ENCODE measurements at regions not wholly inside any gene's neighbourhood (a gene's known extent, or its start where the extent isn't known, plus 50 kb on each side); places are given as distances from the start of the nearest gene placed in this dataset.

- no peak for DNase-seq
- ATAC-seq, result no peak
- intact Hi-C loops (cut with DNase I, micrococcal nuclease), result no loop called here
Observed at GRCh38 chr2:13576406-13577036, 859.8 kb downstream of the TRIB2 start.

- DNase-seq (no peak), ATAC-seq (no peak)
- intact Hi-C loops (cut with DNase I, micrococcal nuclease), result no loop called here
Observed at GRCh38 chr2:13578547-13578946, 861.8 kb downstream of the TRIB2 start.

DNA sequence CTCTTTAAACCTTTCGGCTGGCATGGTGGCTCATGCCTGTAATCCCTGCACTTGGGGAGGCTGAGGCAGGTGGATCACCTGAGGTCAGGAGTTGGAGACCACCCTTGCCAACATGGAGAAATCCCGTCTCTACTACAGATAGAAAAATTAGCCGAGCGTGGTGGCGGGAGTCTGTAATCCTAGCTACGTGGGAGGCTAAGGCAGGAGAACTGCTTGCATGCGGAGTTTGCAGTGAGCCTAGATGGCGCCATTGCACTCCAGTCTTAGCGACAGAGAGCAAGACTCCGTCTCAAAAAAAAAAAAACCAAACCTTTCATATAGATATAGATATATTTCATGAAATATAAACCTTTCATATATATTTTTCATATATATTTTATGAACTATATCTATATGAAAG is 864.7 kb downstream of the TRIB2 start:
- no peak for ATAC-seq
- no peak for DNase-seq
- intact Hi-C loops (cut with DNase I, micrococcal nuclease), result no loop called here

- ATAC-seq (no peak), DNase-seq (no peak)
- intact Hi-C loops (cut with DNase I, micrococcal nuclease), result no loop called here
Observed at GRCh38 chr2:13583609-13584008, 866.9 kb downstream of the TRIB2 start.

DNA sequence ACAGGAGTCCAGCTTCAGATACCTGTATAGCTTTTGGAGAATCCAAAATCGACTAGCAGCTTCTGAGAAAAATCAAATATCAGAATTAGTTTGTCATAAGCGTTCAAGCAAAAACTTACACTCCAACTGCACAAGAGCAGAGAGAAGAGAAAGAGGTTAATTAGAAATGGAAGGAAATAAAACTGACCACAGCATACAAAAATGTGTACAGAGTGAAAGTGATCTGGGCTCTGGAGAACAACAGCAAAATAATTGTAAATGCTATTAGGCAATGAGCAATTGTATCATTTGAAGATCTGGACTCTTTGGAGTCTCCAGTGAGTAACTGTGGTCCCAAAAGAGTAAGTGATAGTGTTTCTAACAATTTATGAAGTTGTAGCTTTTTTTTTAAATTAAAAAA is 867.3 kb downstream of the TRIB2 start:
- intact Hi-C loops (cut with DNase I, micrococcal nuclease), result no loop called here
- ATAC-seq (no peak), DNase-seq (no peak)

GRCh38 chr2:13585732-13586131 is 869.0 kb downstream of the TRIB2 start:
- intact Hi-C loops (cut with DNase I, micrococcal nuclease), result no loop called here
- ATAC-seq, result no peak
- DNase-seq, result no peak

DNA sequence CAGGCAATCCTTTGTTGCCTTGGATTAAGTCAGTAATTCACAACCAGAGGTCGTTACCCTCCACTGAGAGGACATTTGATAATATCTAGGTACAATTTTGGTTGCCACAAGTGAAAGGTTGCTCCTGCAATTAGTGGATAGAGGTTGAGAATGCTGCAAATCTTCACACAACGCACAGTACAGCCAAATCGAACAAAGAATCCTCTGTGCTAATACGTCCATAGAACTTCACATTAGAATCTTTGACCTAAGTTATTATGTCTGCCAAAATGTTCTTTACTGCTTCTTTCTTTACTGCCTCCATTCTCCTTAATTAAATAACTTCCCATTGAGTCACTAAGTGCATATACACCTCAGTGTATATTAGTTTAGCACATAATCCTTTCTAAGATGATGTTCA is 879.5 kb downstream of the TRIB2 start:
- ATAC-seq, result no peak
- intact Hi-C loops (cut with DNase I, micrococcal nuclease), result no loop called here
- no peak for DNase-seq

GRCh38 chr2:13597176-13597575 is 880.4 kb downstream of the TRIB2 start:
- intact Hi-C loops (cut with DNase I, micrococcal nuclease), result no loop called here
- ATAC-seq, result no peak
- DNase-seq, result no peak

DNA sequence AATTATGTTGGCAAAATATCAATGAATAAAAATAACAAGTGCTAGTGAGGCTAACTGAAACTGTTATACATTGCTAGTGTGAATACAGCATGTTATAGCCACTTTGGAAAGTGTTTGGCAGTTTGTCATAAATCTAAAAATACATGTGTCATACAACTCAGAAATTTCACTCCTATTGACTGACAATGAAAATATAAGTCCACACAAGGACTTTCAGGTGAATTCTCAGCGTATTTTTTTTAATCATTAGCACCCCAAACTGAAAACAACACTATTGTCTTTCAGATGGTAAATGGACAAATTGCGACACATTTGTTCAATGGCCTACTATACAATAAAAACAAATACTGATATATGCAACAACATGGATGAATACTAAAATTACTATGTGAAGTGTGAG is 884.8 kb downstream of the TRIB2 start:
- intact Hi-C loops (cut with DNase I, micrococcal nuclease), result no loop called here
- DNase-seq, result no peak
- ATAC-seq, result no peak

DNA sequence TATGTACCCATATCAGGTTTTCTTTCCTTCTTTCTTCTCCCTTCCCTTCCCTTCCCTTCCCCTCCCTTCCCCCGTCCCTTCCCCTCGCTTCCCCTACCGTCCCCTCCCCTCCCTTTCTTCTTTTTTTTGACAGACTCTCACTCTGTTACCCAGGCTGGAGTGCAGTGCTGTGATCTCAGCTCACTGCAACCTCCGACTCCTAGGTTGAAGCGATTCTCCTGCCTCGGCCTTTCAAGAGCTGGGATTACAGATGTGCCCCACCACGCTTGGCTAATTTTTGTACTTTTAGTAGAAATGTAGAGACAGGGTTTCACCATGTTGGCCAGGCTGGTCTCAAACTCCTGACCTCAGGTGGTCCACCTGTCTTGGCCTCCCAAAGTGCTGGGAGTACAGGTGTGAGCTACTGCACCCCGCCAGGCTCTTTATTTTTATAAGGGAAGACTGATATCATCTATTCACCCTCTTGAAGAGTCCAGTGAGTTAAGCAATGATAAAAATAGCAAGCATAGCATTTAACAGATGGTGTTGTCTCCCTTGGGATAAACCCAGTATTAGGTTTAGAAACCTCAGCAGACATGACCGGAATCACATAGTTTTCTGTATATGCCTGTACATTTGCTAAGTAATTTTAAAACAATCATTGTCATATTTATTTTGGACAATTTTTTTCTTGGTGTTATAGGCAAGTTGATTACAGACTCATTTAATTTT is 888.4 kb downstream of the TRIB2 start:
- no peak for ATAC-seq
- no peak for DNase-seq
- intact Hi-C loops (cut with DNase I, micrococcal nuclease), result no loop called here

DNA sequence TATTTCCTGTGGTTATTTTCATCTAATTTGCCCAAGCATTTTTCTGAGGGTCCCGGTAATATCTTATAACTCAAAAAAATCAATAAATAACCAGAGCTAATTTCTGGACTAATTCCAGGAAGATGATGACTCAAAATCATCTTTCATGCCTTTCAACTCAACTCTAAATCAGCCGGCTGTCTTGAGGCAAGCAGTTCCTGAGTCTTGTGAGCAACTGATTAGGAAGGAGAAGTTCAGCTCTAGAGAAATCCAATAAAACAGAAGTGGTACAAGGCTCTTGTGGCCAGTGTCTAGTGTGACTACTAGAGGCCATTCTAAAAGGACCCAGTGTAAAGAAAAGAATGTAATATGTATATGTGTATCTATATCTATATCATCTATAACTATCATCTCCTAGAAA is 890.4 kb downstream of the TRIB2 start:
- intact Hi-C loops (cut with DNase I, micrococcal nuclease), result no loop called here
- ATAC-seq (no peak), DNase-seq (no peak)

GRCh38 chr2:13611939-13612338 is 895.2 kb downstream of the TRIB2 start:
- DNase-seq (no peak), ATAC-seq (no peak)
- intact Hi-C loops (cut with DNase I, micrococcal nuclease), result no loop called here

DNA sequence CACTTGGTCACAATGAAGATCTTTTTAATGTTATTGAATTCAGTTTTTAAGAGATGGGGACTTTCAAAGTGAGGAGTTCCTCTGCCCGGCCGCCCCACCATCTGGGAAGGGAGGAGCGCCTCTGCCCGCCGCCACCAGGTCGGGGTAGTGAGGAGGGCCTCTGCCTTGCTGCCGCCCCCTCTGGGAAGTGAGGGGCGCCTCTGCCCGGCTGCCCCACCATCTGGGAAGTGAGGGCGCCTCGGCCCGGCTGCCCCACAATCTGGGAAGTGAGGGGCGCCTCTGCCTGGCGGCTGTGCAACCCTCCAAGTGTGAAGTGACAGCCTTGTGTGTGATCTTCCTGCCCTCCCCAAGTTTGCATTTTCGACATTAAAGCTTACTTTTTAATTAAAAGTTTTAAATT is 899.3 kb downstream of the TRIB2 start:
- DNase-seq (no peak), ATAC-seq (no peak)
- intact Hi-C loops (cut with DNase I, micrococcal nuclease), result no loop called here

- DNase-seq, result no peak
- intact Hi-C loops (cut with DNase I, micrococcal nuclease), result no loop called here
- no peak for ATAC-seq
Observed at GRCh38 chr2:13616616-13617015, 899.9 kb downstream of the TRIB2 start.

- intact Hi-C loops (cut with DNase I, micrococcal nuclease), result no loop called here
- no peak for DNase-seq
- ATAC-seq, result no peak
Observed at GRCh38 chr2:13628122-13628521, 911.4 kb downstream of the TRIB2 start.

DNA sequence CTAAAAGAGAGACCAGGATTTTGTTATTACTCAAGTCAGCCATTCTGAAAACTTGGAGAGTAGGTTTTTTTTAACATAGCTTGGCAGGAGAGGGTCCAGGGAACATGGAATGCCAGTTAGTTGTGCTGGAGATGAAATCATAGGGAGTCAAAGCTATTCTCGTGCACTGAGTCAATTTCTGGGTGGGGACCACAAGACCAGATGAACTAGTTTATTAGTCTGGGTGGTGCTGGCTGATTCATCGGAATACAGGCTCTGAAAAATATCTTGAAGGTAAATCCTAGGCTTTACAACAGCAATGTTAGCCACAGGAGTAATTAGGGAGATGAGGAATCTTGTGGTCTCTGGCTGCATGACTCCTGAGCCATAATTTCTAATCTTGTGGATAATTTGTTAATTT is 921.4 kb downstream of the TRIB2 start:
- no peak for DNase-seq
- ATAC-seq, result no peak
- intact Hi-C loops (cut with DNase I, micrococcal nuclease), result no loop called here

- no peak for ATAC-seq
- intact Hi-C loops (cut with DNase I, micrococcal nuclease), result no loop called here
- DNase-seq, result no peak
Observed at GRCh38 chr2:13649918-13650317, 933.2 kb downstream of the TRIB2 start.

GRCh38 chr2:13650586-13651180 is 933.9 kb downstream of the TRIB2 start:
- no peak for ATAC-seq
- intact Hi-C loops (cut with DNase I, micrococcal nuclease), result no loop called here
- DNase-seq, result no peak

- DNase-seq (no peak), ATAC-seq (no peak)
- intact Hi-C loops (cut with DNase I, micrococcal nuclease), result no loop called here
Observed at GRCh38 chr2:13651684-13652131, 935.0 kb downstream of the TRIB2 start.

DNA sequence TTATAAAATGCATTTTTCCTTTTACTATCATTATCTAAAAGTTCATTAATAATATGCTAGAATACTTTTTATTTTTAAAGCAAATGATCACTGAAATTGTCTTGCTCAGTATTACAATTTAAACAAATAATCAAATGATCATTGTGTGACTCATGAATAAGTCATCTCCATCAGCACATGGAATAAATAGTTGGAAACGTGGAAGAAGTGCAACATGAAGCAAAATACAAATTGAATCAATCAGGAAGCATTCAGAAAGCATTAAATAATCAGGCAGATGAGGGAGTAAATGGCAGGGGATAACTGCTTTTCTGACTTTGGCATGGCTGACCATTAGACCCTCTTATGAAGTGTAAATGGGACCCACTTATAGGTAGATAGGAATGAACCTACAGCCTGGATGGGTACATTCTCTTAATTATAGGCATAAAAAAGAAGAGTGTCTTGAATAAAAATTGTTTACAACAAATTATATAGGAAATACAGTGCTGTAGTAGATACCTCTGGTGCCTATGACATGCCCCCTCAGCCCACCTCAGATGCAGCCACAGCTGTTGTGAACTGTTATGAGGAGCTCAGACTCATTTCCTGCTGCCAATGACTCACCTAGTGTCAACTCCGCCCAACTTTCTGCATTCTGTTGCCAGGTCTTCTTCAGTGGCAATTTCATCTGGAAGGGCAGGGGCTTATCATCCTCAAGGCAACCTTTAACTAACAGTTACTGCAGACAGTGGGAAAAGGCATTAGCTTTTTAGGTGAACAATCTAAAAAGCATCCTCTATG is 936.0 kb downstream of the TRIB2 start:
- ATAC-seq (no peak), DNase-seq (no peak)

More for the DNA sequence above, 936.0 kb downstream of the TRIB2 start:
- intact Hi-C loops (cut with DNase I, micrococcal nuclease), result no loop called here

Measured in left colon (tissue), 2 donors.